GM18498 (cell line): ENCODE measurements at regions not wholly inside any gene's neighbourhood (a gene's known extent, or its start where the extent isn't known, plus 50 kb on each side); places are given as distances from the start of the nearest gene placed in this dataset.

Experiments used
- ATAC-seq: cut with Tn5 transposase; IDR thresholded peaks from one replicate; pipeline ENCODE4 v1.9.1; 2021; ENCODE audit warnings: mild to moderate bottlenecking, moderate library complexity; ENCODE audit not compliant: unreplicated experiment

GRCh38 chr15:100703032-100703578 lies 100.7 kb downstream of the ASB7 start:
- peak; percentile 100 for ATAC-seq

- no peak for ATAC-seq
Observed at GRCh38 chr15:100703671-100704070, 101.3 kb downstream of the ASB7 start.

- no peak for ATAC-seq
Observed at GRCh38 chr15:100704281-100705055, 102.1 kb downstream of the ASB7 start.

- no peak for ATAC-seq
Observed at GRCh38 chr15:100705065-100705464, 102.7 kb downstream of the ASB7 start.

GRCh38 chr15:100705841-100706240 lies 103.5 kb downstream of the ASB7 start:
- ATAC-seq = no peak

- no peak for ATAC-seq
Observed at GRCh38 chr15:100707229-100707628, 104.8 kb downstream of the ASB7 start.

GRCh38 chr15:100708916-100709315 lies 106.5 kb downstream of the ASB7 start:
- ATAC-seq = no peak

- no peak for ATAC-seq
Observed at GRCh38 chr15:100710222-100710621, 107.8 kb downstream of the ASB7 start.

- ATAC-seq = no peak
Observed at GRCh38 chr15:100710744-100711515, 108.5 kb downstream of the ASB7 start.

GRCh38 chr15:100711516-100712021 lies 109.2 kb downstream of the ASB7 start:
- no peak for ATAC-seq

- ATAC-seq = no peak
Observed at GRCh38 chr15:100712226-100712625, 109.8 kb downstream of the ASB7 start.

- no peak for ATAC-seq
Observed at GRCh38 chr15:100713163-100713867, 110.9 kb downstream of the ASB7 start.

GRCh38 chr15:100714034-100714748 lies 111.8 kb downstream of the ASB7 start:
- no peak for ATAC-seq

GRCh38 chr15:100714749-100715342 lies 112.5 kb downstream of the ASB7 start:
- ATAC-seq = no peak

GRCh38 chr15:100715571-100716455 lies 113.4 kb downstream of the ASB7 start:
- ATAC-seq = no peak

- no peak for ATAC-seq
Observed at GRCh38 chr15:100716456-100717085, 114.2 kb downstream of the ASB7 start.

GRCh38 chr15:100717596-100717995 lies 115.2 kb downstream of the ASB7 start:
- no peak for ATAC-seq
